ENCODE measurements at regions not wholly inside any gene's neighbourhood (a gene's known extent, or its start where the extent isn't known, plus 50 kb on each side); places are given as distances from the start of the nearest gene placed in this dataset.
"Not testable (repeated sequence)": the region's sequence is repeated elsewhere in the genome, so short reads cannot be mapped to it uniquely, and the experiment has no call there.

DNA sequence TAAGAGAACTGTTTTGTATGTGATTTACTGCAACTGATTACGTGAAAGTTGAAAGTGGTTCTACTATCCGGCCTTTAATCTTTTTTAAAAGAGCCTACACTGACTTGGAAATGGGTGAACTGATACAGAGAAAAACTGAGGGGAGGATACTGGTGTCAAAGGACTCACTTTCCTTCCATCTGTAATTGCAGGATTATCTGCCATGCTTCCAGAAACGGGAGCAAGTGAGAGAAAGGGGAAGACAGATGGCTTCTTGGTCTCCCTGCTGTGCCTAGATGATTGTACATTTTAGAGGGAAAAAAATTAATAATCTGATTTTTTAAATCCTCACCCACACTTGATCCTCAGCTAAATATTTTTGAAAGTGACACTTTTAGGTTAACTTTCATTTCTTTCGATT lies 88.3 kb upstream of the GRID2 start:
- Histone ChIP-seq H3K9ac (ENCODE audit: low read depth, low read length) (no peak overlapping the region), H3K36me3 (ENCODE audit: insufficient read depth, low read length) (no peaks in the 10 kb centered on the region), H3K4me1 (ENCODE audit: insufficient read depth, low read length) (no peaks in the 10 kb centered on the region), H3K9me3 (ENCODE audit: control insufficient read depth, insufficient read depth, low read length) (no peaks in the 10 kb centered on the region)

DNA sequence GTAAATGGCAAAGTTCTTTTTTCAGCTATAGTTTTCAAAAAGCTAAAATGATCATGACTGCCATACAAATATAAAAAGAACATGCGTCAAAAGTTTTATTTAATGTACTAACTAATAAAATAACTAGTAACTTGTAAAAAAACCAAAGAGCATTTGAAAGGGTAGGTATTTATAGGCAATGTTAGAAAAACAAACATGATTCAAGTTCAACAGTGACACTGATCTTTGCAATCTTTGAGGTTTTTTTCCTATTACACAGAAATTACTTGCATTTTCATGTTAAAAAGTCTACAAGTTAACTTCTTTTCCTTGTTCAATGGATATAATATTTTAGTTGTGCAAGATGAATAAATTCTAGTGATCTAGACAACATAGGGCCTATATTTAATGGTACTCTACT lies 72.3 kb upstream of the GRID2 start:
- H3K9me3 ChIP-seq (ENCODE audit: control insufficient read depth, insufficient read depth, low read length), result no peaks in the 10 kb centered on the region
- no peaks in the 10 kb centered on the region for H3K4me1 ChIP-seq (ENCODE audit: insufficient read depth, low read length)
- H3K36me3 ChIP-seq (ENCODE audit: insufficient read depth, low read length), result no peaks in the 10 kb centered on the region
- H3K9ac ChIP-seq (ENCODE audit: low read depth, low read length), result no peak overlapping the region

DNA sequence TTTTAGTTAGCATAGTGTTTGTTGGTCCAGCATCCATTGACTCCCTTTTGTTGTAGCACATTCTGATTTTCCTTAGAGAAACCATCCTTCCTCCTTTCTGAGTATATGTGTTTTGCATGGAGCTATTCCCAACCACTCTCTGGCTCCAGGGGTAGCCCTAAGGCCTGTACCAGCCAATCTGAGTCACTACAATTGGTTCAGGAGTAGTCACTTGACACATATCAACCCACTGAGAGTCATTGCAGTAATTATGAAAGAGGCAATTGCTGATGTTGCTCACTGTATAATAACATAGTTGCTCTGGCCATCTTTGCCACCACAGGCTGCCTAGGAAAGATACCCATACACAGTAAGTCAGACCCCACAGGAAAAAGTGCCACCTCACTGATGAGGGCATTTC lies 71.2 kb upstream of the GRID2 start:
- H3K36me3 ChIP-seq (ENCODE audit: insufficient read depth, low read length), result no peaks in the 10 kb centered on the region
- H3K9me3 ChIP-seq (ENCODE audit: control insufficient read depth, insufficient read depth, low read length), result no peaks in the 10 kb centered on the region
- no peaks in the 10 kb centered on the region for H3K4me1 ChIP-seq (ENCODE audit: insufficient read depth, low read length)
- no peak overlapping the region for H3K9ac ChIP-seq (ENCODE audit: low read depth, low read length)

DNA sequence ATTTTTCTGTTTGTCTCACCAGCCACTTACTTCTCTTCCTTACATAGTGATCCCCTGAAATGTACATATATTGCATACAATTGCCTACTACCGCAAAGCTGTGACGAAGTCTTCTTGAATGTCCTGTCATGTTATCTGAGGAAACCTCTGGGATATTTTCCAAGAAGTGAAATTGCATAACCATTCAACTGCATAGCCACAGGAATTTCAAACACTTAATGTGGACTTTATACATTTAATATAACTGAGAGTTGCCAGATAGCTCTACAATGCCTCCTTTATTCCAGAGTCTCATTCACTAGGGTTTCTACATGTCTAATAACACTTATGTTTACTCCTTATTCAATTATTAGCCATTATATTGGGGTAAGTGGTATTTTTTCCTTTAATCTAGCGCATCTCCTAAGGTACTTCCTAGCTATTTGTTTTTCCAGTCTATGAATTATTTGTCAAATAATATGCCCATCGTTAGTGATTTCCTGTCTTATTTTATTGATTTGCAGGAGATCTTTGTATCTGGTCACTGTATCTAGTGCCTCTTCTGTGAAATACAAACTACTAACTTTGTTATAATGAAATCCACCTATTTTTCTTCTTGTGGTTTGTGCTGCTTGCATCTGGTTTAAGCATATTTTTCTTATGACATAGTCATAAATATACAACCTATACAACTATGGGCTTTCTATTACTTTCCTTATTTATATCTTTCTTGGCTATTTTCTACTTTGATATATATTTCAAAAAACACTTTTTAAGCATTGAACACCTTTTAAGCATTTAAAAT lies 69.2 kb upstream of the GRID2 start:
- no peaks in the 10 kb centered on the region for H3K4me1 ChIP-seq (ENCODE audit: insufficient read depth, low read length)
- no peak overlapping the region for H3K9ac ChIP-seq (ENCODE audit: low read depth, low read length)
- no peaks in the 10 kb centered on the region for H3K9me3 ChIP-seq (ENCODE audit: control insufficient read depth, insufficient read depth, low read length)
- H3K36me3 ChIP-seq (ENCODE audit: insufficient read depth, low read length), result no peaks in the 10 kb centered on the region

DNA sequence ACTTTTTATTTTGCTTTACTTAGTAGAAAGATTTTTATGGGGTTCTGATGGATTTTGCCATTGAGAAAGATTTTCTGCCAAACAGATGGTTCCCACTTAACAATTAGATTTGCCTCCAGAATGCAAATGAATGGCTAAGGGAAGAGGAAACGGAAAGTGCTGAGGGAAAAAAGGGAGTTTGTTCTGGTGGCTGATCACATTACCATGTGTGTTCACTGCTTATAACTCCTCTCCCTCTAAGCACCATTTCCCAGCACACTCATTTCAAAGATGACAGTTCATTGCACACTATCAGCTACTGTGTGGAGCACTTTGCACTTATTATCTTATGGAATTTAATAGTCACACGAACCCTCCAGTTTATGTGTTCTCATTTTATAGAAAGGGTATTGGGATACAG lies 68.0 kb upstream of the GRID2 start:
- Histone ChIP-seq H3K4me1 (ENCODE audit: insufficient read depth, low read length) (no peaks in the 10 kb centered on the region), H3K9me3 (ENCODE audit: control insufficient read depth, insufficient read depth, low read length) (peaks cover 4% of the 10 kb centered on the region), H3K9ac (ENCODE audit: low read depth, low read length) (no peak overlapping the region), H3K36me3 (ENCODE audit: insufficient read depth, low read length) (no peaks in the 10 kb centered on the region)

DNA sequence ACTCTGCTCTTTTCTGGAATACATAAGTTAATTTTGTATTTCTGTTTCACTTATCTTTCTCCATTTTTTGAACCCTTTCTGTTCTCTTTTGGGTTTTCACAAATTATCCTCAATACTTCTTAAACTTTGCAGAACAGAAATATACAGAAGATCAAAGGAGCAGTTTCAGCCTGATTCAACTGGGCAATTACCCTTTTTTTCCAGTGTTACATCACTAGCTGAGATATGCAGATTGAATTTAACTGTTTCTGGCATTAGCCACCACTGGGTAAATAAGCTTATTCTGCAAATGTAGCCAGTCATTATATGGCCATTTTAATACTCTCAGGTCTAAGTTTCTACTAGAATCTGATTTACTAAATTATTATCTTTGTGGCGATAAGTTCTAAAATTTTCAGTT lies 66.9 kb upstream of the GRID2 start:
- Histone ChIP-seq H3K9ac (ENCODE audit: low read depth, low read length) (no peak overlapping the region), H3K9me3 (ENCODE audit: control insufficient read depth, insufficient read depth, low read length) (peaks cover 4% of the 10 kb centered on the region), H3K4me1 (ENCODE audit: insufficient read depth, low read length) (no peaks in the 10 kb centered on the region), H3K36me3 (ENCODE audit: insufficient read depth, low read length) (no peaks in the 10 kb centered on the region)

DNA sequence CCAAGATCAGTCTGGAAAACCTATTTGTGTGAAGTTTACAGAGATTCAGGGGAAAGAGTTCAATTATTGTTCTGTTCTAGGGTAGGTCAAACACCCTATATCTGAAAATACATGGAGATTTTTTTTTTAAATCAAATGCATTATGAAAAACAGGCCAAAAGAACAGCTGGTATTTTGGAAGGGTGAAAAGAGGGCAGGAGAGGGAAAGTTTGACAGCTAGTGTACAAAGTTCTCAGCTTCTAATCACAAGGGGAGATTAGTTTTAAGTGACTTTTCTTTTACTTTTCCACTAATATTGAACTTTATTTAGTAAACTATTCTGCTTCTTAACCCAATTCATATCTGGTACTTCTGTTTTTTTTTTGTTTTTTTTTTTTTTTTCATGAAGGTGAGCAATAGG lies 66.2 kb upstream of the GRID2 start:
- H3K36me3 ChIP-seq (ENCODE audit: insufficient read depth, low read length), result no peaks in the 10 kb centered on the region
- peaks cover 4% of the 10 kb centered on the region for H3K9me3 ChIP-seq (ENCODE audit: control insufficient read depth, insufficient read depth, low read length)
- H3K9ac ChIP-seq (ENCODE audit: low read depth, low read length), result no peak overlapping the region
- H3K4me1 ChIP-seq (ENCODE audit: insufficient read depth, low read length), result no peaks in the 10 kb centered on the region

DNA sequence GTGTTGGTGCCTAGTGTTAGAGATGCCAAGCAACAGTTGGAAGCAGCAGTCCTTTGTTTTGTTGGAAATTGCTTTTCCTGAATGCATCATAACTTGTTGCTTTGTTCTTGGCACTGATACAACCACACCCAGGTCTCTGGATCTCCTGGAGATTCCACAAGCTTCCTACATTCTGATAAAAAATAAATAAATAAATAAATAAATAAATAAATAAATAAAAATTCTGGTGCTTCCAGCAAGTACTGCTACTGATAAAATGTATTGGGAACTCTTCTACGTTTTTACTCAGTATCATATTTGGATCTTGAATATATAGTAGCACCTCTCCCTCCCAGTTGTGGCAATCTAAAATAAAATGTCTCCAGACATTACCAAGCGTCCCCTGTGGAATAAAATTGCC lies 62.7 kb upstream of the GRID2 start:
- H3K36me3 ChIP-seq (ENCODE audit: insufficient read depth, low read length), result no peaks in the 10 kb centered on the region
- no peaks in the 10 kb centered on the region for H3K4me1 ChIP-seq (ENCODE audit: insufficient read depth, low read length)
- no peak overlapping the region for H3K9ac ChIP-seq (ENCODE audit: low read depth, low read length)
- peaks cover 4% of the 10 kb centered on the region for H3K9me3 ChIP-seq (ENCODE audit: control insufficient read depth, insufficient read depth, low read length)

DNA sequence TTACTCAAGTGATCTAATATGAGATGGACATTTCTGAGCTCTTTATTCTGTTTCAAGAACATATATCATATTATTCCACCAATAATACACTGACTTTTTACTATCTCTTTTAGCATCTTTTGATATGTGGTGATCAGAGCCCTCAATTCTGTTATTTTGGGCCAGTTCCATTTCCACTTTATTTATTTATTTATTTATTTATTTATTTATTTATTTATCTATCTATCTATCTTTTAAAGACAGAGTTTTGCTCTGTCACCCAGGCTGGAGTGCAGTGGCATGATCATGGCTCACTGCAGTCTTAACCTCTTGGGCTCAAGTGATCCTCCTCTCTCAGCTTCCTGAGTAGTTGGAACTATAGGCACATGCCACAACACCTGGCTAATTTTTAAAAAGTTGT lies 57.4 kb upstream of the GRID2 start:
- Histone ChIP-seq H3K4me1 (ENCODE audit: insufficient read depth, low read length) (no peaks in the 10 kb centered on the region), H3K36me3 (ENCODE audit: insufficient read depth, low read length) (no peaks in the 10 kb centered on the region), H3K9me3 (ENCODE audit: control insufficient read depth, insufficient read depth, low read length) (peaks cover 2% of the 10 kb centered on the region; the same call in 1 of the 2 replicates), H3K9ac (ENCODE audit: low read depth, low read length) (no peak overlapping the region)

DNA sequence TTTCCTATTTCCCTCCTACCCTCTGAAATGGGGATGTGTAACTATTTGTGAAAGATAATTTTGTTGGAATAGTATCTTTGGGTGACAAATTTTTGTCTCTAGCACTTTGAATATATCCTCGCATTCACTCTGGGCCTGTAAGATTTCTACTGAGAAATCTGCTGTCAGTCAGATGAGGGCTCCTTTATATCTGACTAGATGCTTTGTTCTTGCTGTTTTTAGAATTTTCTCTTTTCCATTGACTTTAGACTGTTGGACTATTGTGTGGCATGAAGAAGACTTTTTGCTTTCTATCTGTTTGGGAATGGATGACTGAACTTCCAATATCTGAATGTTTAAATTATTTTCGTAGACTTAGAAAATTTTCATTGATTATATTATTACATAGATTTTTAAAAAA lies 54.2 kb upstream of the GRID2 start:
- Histone ChIP-seq H3K36me3 (ENCODE audit: insufficient read depth, low read length) (no peaks in the 10 kb centered on the region), H3K9me3 (ENCODE audit: control insufficient read depth, insufficient read depth, low read length) (peaks cover 12% of the 10 kb centered on the region; the same call in 1 of the 2 replicates)

DNA sequence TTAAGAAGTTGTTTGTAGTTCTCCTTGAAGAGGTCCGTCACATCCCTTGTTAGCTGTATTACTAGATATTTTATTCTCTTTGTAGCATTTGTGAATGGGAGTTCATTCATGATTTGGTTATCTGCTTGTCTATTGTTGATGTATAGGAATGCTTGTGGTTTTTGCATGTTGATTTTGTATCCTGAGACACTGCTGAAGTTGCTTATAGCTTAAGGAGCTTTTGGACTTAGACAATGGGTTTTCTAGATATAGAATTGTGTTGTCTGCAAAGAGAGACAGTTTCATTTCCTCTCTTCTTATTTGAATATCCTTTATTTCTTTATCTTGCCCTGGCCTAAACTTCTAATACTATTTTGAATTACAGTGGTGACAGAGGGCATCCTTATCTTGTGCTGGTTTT lies 52.1 kb upstream of the GRID2 start:
- H3K9ac ChIP-seq (ENCODE audit: low read depth, low read length), result no peak overlapping the region
- H3K4me1 ChIP-seq (ENCODE audit: insufficient read depth, low read length), result no peaks in the 10 kb centered on the region
- H3K9me3 ChIP-seq (ENCODE audit: control insufficient read depth, insufficient read depth, low read length), result peaks cover 12% of the 10 kb centered on the region; the same call in 1 of the 2 replicates
- no peaks in the 10 kb centered on the region for H3K36me3 ChIP-seq (ENCODE audit: insufficient read depth, low read length)

More for the DNA sequence above, 54.2 kb upstream of the GRID2 start:
- H3K4me1 ChIP-seq (ENCODE audit: insufficient read depth, low read length), result no peaks in the 10 kb centered on the region
- no peak overlapping the region for H3K9ac ChIP-seq (ENCODE audit: low read depth, low read length)

DNA sequence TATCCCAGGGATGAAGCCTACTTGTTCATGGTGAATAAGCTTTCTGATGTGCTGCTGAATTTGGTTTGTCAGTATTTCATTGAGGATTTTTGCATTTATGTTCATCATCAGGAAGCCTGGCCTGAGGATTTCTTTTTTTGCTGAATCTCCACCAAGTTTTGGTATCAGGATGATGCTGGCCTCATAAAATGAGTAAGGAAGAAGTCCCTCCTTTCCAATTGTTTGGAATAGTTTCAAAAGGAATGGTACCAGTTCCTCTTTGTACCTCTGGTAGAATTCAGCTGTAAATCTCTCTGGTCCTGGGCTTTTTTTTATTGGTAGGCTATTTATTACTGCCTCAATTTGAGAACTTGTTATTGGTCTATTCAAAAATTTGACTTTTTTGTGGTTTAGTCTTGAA lies 51.4 kb upstream of the GRID2 start:
- not testable (repeated sequence) for H3K36me3 ChIP-seq (ENCODE audit: insufficient read depth, low read length); H3K4me1 ChIP-seq (ENCODE audit: insufficient read depth, low read length); H3K9ac ChIP-seq (ENCODE audit: low read depth, low read length)
- H3K9me3 ChIP-seq (ENCODE audit: control insufficient read depth, insufficient read depth, low read length), result peaks cover 15% of the 10 kb centered on the region

DNA sequence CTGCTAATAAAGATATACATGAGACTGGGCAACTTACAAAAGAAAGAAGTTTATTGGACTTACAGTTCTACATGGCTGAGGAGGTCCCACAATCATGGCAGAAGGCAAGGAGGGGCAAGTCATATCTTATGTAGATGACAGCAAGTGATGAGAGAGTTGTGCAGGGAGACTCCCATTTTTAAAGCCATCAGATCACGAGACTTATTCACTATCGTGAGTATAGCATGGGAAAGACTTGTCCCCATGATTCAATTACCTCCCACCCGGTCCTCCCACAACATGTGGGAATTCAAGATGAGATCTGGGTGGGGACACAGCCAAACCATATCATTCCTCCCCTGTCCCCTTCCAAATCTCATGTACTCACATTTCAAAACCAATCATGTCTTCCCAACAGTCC lies 50.9 kb upstream of the GRID2 start:
- H3K9me3 ChIP-seq (ENCODE audit: control insufficient read depth, insufficient read depth, low read length), result peaks cover 15% of the 10 kb centered on the region

DNA sequence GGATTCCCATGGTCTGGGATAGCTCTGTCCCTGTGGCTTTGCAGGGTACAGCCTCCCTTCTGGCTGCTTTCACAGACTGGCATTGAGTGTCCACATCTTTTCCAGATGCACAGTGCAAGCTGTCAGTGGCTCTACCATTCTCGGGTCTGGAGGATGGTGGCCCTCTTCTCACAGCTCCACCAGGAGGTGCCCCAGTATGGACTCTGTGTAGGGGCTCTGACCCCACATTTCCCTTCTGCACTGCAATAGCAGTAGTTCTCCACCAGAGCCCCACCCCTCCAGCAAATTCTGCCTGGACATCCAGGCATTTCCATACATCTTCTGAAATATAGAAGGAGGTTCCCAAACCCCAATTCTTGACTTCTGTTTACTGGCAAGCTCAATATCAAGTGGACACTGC lies 50.2 kb upstream of the GRID2 start:
- no peaks in the 10 kb centered on the region for H3K4me1 ChIP-seq (ENCODE audit: insufficient read depth, low read length)
- H3K9me3 ChIP-seq (ENCODE audit: control insufficient read depth, insufficient read depth, low read length), result peaks cover 12% of the 10 kb centered on the region; the same call in 1 of the 2 replicates
- H3K36me3 ChIP-seq (ENCODE audit: insufficient read depth, low read length), result peaks cover 5% of the 10 kb centered on the region; the same call in 1 of the 2 replicates
- no peak overlapping the region for H3K9ac ChIP-seq (ENCODE audit: low read depth, low read length)

More for the DNA sequence above, 50.9 kb upstream of the GRID2 start:
- H3K36me3 ChIP-seq (ENCODE audit: insufficient read depth, low read length), result no peaks in the 10 kb centered on the region
- H3K9ac ChIP-seq (ENCODE audit: low read depth, low read length), result no peak overlapping the region
- no peaks in the 10 kb centered on the region for H3K4me1 ChIP-seq (ENCODE audit: insufficient read depth, low read length)
